H1 (cell line): ENCODE measurements at regions not wholly inside any gene's neighbourhood (a gene's known extent, or its start where the extent isn't known, plus 50 kb on each side); places are given as distances from the start of the nearest gene placed in this dataset.

Experiments used
- ATF2 ChIP-seq: IDR thresholded peaks from 2 replicates; pipeline ENCODE4 v1.6.1; 2012; ENCODE audit warnings: low read length, inconsistent platforms
- ATF3 ChIP-seq: IDR thresholded peaks from 2 replicates; pipeline ENCODE4 v1.6.1; 2011; ENCODE audit warnings: low read depth, mild to moderate bottlenecking, low read length; ENCODE audit not compliant: insufficient read depth
- CHD2 ChIP-seq: IDR thresholded peaks from 2 replicates; pipeline ENCODE4 v1.6.1; 2012; ENCODE audit warnings: low read length, improper control_type of control experiment
- CTCF ChIP-seq, 3 experiments: IDR thresholded peaks; 1 replicate in 2 of 3; 2 replicates in 1 of 3; pipeline versions ENCODE4 v1.5.1 to v1.6.1; 2011; ENCODE audit warnings: low read length in 3 of 3, mild to moderate bottlenecking in 3 of 3, inconsistent platforms in 2 of 3, low read depth in 1 of 3, moderate library complexity in 1 of 3; ENCODE audit not compliant: insufficient read depth in 1 of 3; ENCODE audit errors: control extremely low read depth in 1 of 3
- EP300 ChIP-seq, 2 experiments: IDR thresholded peaks; 1 replicate in 1 of 2; 2 replicates in 1 of 2; pipeline ENCODE4 v1.6.1; 2011 to 2012; ENCODE audit warnings: low read depth in 2 of 2, low read length in 2 of 2, mild to moderate bottlenecking in 2 of 2, borderline replicate concordance in 1 of 2, inconsistent platforms in 1 of 2, moderate library complexity in 1 of 2
- EZH2 ChIP-seq: fragments of 200-600 bp; sonication (generic); IDR thresholded peaks from 2 replicates; pipeline ENCODE4 v1.7.1; 2012; ENCODE audit warnings: low read depth, mild to moderate bottlenecking, moderate library complexity, low read length, inconsistent platforms; ENCODE audit not compliant: severe bottlenecking
- POLR2A ChIP-seq, 2 experiments: IDR thresholded peaks; 1 replicate in 1 of 2; 2 replicates in 1 of 2; pipeline ENCODE4 v1.6.1; 2011; ENCODE audit warnings: low read depth in 2 of 2, low read length in 2 of 2, mild to moderate bottlenecking in 2 of 2; ENCODE audit errors: control extremely low read depth in 1 of 2
- POLR2AphosphoS5 ChIP-seq: IDR thresholded peaks from 2 replicates; pipeline ENCODE4 v1.6.1; 2011; ENCODE audit warnings: low read depth, low read length
- RAD21 ChIP-seq, 2 experiments: IDR thresholded peaks in 1 of 2; conservative IDR thresholded peaks in 1 of 2; 2 replicates each; pipeline ENCODE4 v1.6.1; 2011; ENCODE audit warnings: low read depth in 2 of 2, low read length in 2 of 2, improper control_type of control experiment in 1 of 2, inconsistent platforms in 1 of 2, mild to moderate bottlenecking in 1 of 2, moderate library complexity in 1 of 2
- RBBP5 ChIP-seq: IDR thresholded peaks from 2 replicates; pipeline ENCODE4 v1.7.1; 2012; ENCODE audit warnings: low read depth, mild to moderate bottlenecking, inconsistent platforms, low read length, moderate library complexity, borderline replicate concordance
- SIN3A ChIP-seq, 2 experiments: IDR thresholded peaks in 1 of 2; conservative IDR thresholded peaks in 1 of 2; 2 replicates each; pipeline ENCODE4 v1.6.1; 2011 to 2012; ENCODE audit warnings: low read length in 2 of 2, improper control_type of control experiment in 1 of 2, low read depth in 1 of 2, mild to moderate bottlenecking in 1 of 2
- SP1 ChIP-seq: IDR thresholded peaks from 2 replicates; pipeline ENCODE4 v1.6.1; 2011; ENCODE audit warnings: low read depth, low read length
- YY1 ChIP-seq: IDR thresholded peaks from 2 replicates; pipeline ENCODE4 v1.6.1; 2011; ENCODE audit warnings: low read depth, mild to moderate bottlenecking, low read length

GRCh38 chr16:51508490-51509212 lies 357.6 kb upstream of the SALL1 start:
- TF ChIP-seq CTCF (IDR thresholded peaks at IDR 0.05; ENCODE audit: control extremely low read depth in 1 of 3, insufficient read depth in 1 of 3, low read depth in 1 of 3, low read length in 3 of 3), result no peak
- TF ChIP-seq POLR2A (IDR thresholded peaks at IDR 0.05; ENCODE audit: control extremely low read depth in 1 of 2, low read depth in 2 of 2, low read length in 2 of 2), result no peak
- no peak for TF ChIP-seq EZH2
- TF ChIP-seq POLR2AphosphoS5, result no peak
- TF ChIP-seq RAD21 (IDR thresholded peaks at IDR 0.05 in 1 of 2, conservative IDR thresholded peaks at IDR 0.05 in 1 of 2; ENCODE audit: low read depth in 2 of 2, low read length in 2 of 2), result no peak
- TF ChIP-seq RBBP5, result no peak
- no peak for TF ChIP-seq ATF3
- TF ChIP-seq EP300 (IDR thresholded peaks at IDR 0.05; ENCODE audit: borderline replicate concordance in 1 of 2, low read depth in 2 of 2, low read length in 2 of 2), result no peak
- no peak for TF ChIP-seq SIN3A (conservative IDR thresholded peaks at IDR 0.05 in 1 of 2, IDR thresholded peaks at IDR 0.05 in 1 of 2; ENCODE audit: low read depth in 1 of 2, low read length in 2 of 2)
- no peak for TF ChIP-seq YY1
- no peak for TF ChIP-seq ATF2
- no peak for TF ChIP-seq CHD2
- no peak for TF ChIP-seq SP1
